T-helper 1 cell treated with Interleukin-12 subunit alpha and Interleukin-12 subunit beta and Interleukin-4 antibody, amounts not matched to agents 30 μg/mL and 1 μg/mL, for 36 hours (primary cell): ENCODE measurements at regions not wholly inside any gene's neighbourhood (a gene's known extent, or its start where the extent isn't known, plus 50 kb on each side); places are given as distances from the start of the nearest gene placed in this dataset.

Experiments
- H3K27ac Mint-ChIP-seq: one replicate; pipeline ENCODE4 v1.8.0; 2021; ENCODE audit warnings: mild to moderate bottlenecking, mixed read lengths
- H3K27me3 Mint-ChIP-seq: one replicate; pipeline ENCODE4 v1.8.0; 2021; ENCODE audit warnings: low read depth, mixed read lengths
- H3K36me3 Mint-ChIP-seq: one replicate; pipeline ENCODE4 v1.8.0; 2021; ENCODE audit warnings: low read depth, mixed read lengths
- H3K4me1 Mint-ChIP-seq: one replicate; pipeline ENCODE4 v1.8.0; 2021; ENCODE audit warnings: low read depth, mixed read lengths
- H3K4me3 Mint-ChIP-seq: one replicate; pipeline ENCODE4 v1.8.0; 2021; ENCODE audit warnings: mild to moderate bottlenecking, moderate library complexity, mixed read lengths
- H3K9me3 Mint-ChIP-seq: one replicate; pipeline ENCODE4 v1.8.0; 2021; ENCODE audit warnings: mixed read lengths

GRCh38 chrX:139224953-139225665 is 305.4 kb upstream of the F9 start:
- Mint-ChIP-seq H3K4me1 (no peaks in the 10 kb centered on the region), H3K27ac (no peak overlapping the region), H3K27me3 (no peaks in the 10 kb centered on the region), H3K36me3 (no peaks in the 10 kb centered on the region), H3K4me3 (no peak overlapping the region), H3K9me3 (no peaks in the 10 kb centered on the region)

- Mint-ChIP-seq H3K9me3 (no peaks in the 10 kb centered on the region), H3K27ac (no peak overlapping the region), H3K4me1 (no peaks in the 10 kb centered on the region), H3K4me3 (no peak overlapping the region), H3K27me3 (no peaks in the 10 kb centered on the region), H3K36me3 (no peaks in the 10 kb centered on the region)
Observed at GRCh38 chrX:139222511-139223200, 307.9 kb upstream of the F9 start.

- Mint-ChIP-seq H3K27me3 (no peaks in the 10 kb centered on the region), H3K9me3 (no peaks in the 10 kb centered on the region), H3K36me3 (no peaks in the 10 kb centered on the region), H3K27ac (no peak overlapping the region), H3K4me1 (no peaks in the 10 kb centered on the region), H3K4me3 (no peak overlapping the region)
Observed at GRCh38 chrX:139213241-139213709, 317.3 kb upstream of the F9 start.

GRCh38 chrX:139211568-139212182 is 318.9 kb upstream of the F9 start:
- H3K9me3 Mint-ChIP-seq = no peaks in the 10 kb centered on the region
- H3K27me3 Mint-ChIP-seq = peaks cover 9% of the 10 kb centered on the region
- no peak overlapping the region for H3K4me3 Mint-ChIP-seq
- H3K36me3 Mint-ChIP-seq = no peaks in the 10 kb centered on the region
- no peak overlapping the region for H3K27ac Mint-ChIP-seq
- no peaks in the 10 kb centered on the region for H3K4me1 Mint-ChIP-seq

- no peak overlapping the region for H3K27ac Mint-ChIP-seq
- H3K4me3 Mint-ChIP-seq = no peak overlapping the region
- H3K4me1 Mint-ChIP-seq = no peaks in the 10 kb centered on the region
- H3K9me3 Mint-ChIP-seq = no peaks in the 10 kb centered on the region
- H3K36me3 Mint-ChIP-seq = no peaks in the 10 kb centered on the region
- peaks cover 27% of the 10 kb centered on the region for H3K27me3 Mint-ChIP-seq
Observed at GRCh38 chrX:139209342-139209741, 321.2 kb upstream of the F9 start.

- Mint-ChIP-seq H3K4me1 (no peaks in the 10 kb centered on the region), H3K27me3 (peaks cover 35% of the 10 kb centered on the region), H3K4me3 (no peak overlapping the region), H3K9me3 (no peaks in the 10 kb centered on the region), H3K36me3 (no peaks in the 10 kb centered on the region), H3K27ac (no peak overlapping the region)
Observed at GRCh38 chrX:139207655-139208054, 322.9 kb upstream of the F9 start.

- no peaks in the 10 kb centered on the region for H3K36me3 Mint-ChIP-seq
Observed at GRCh38 chrX:139206914-139207313, 323.6 kb upstream of the F9 start.

GRCh38 chrX:139204898-139205667 is 325.5 kb upstream of the F9 start:
- H3K9me3 Mint-ChIP-seq = no peaks in the 10 kb centered on the region
- H3K4me3 Mint-ChIP-seq = peak overlapping the region; percentile 37
- H3K27ac Mint-ChIP-seq = no peak overlapping the region
- peaks cover 49% of the 10 kb centered on the region for H3K27me3 Mint-ChIP-seq
- no peaks in the 10 kb centered on the region for H3K4me1 Mint-ChIP-seq
- no peaks in the 10 kb centered on the region for H3K36me3 Mint-ChIP-seq

More at GRCh38 chrX:139206914-139207313, 323.6 kb upstream of the F9 start:
- Mint-ChIP-seq H3K4me1 (no peaks in the 10 kb centered on the region), H3K27me3 (peaks cover 41% of the 10 kb centered on the region), H3K27ac (no peak overlapping the region), H3K9me3 (no peaks in the 10 kb centered on the region), H3K4me3 (no peak overlapping the region)

- Mint-ChIP-seq H3K36me3 (no peaks in the 10 kb centered on the region), H3K4me1 (no peaks in the 10 kb centered on the region), H3K27ac (no peak overlapping the region), H3K4me3 (peak overlapping the region; percentile 37), H3K9me3 (no peaks in the 10 kb centered on the region), H3K27me3 (peaks cover 51% of the 10 kb centered on the region)
Observed at GRCh38 chrX:139204571-139204897, 326.0 kb upstream of the F9 start.

GRCh38 chrX:139203651-139204570 is 326.6 kb upstream of the F9 start:
- H3K27ac Mint-ChIP-seq = no peak overlapping the region
- peaks cover 52% of the 10 kb centered on the region for H3K27me3 Mint-ChIP-seq
- H3K4me1 Mint-ChIP-seq = no peaks in the 10 kb centered on the region
- no peak overlapping the region for H3K4me3 Mint-ChIP-seq
- no peaks in the 10 kb centered on the region for H3K36me3 Mint-ChIP-seq
- H3K9me3 Mint-ChIP-seq = no peaks in the 10 kb centered on the region

GRCh38 chrX:139202742-139203420 is 327.7 kb upstream of the F9 start:
- Mint-ChIP-seq H3K27me3 (peaks cover 52% of the 10 kb centered on the region), H3K4me3 (no peak overlapping the region), H3K4me1 (no peaks in the 10 kb centered on the region), H3K36me3 (no peaks in the 10 kb centered on the region), H3K27ac (no peak overlapping the region), H3K9me3 (no peaks in the 10 kb centered on the region)

GRCh38 chrX:139201924-139202323 is 328.6 kb upstream of the F9 start:
- Mint-ChIP-seq H3K27ac (no peak overlapping the region), H3K36me3 (no peaks in the 10 kb centered on the region), H3K4me3 (no peak overlapping the region), H3K4me1 (no peaks in the 10 kb centered on the region), H3K9me3 (no peaks in the 10 kb centered on the region), H3K27me3 (peaks cover 46% of the 10 kb centered on the region)

GRCh38 chrX:139200793-139201192 is 329.7 kb upstream of the F9 start:
- H3K27ac Mint-ChIP-seq = no peak overlapping the region
- no peak overlapping the region for H3K4me3 Mint-ChIP-seq
- no peaks in the 10 kb centered on the region for H3K9me3 Mint-ChIP-seq
- no peaks in the 10 kb centered on the region for H3K4me1 Mint-ChIP-seq
- peaks cover 40% of the 10 kb centered on the region for H3K27me3 Mint-ChIP-seq
- H3K36me3 Mint-ChIP-seq = no peaks in the 10 kb centered on the region
